GM23338 (cell line): ENCODE measurements at regions not wholly inside any gene's neighbourhood (a gene's known extent, or its start where the extent isn't known, plus 50 kb on each side); places are given as distances from the start of the nearest gene placed in this dataset.

Experiments
- ATAC-seq: fragments of 200-7000 bp; cut with Tn5 transposase; 3 replicates; pipeline ENCODE4 v1.9.1; 2020
- DNase-seq: peaks from one replicate; pipeline ENCODE4 v3.0.0-alpha.2; 2015; ENCODE audit warnings: low spot score
- H2AFZ ChIP-seq: fragments of 200-600 bp; sonication (generic); 2 replicates; pipeline ENCODE4 v1.8.0; 2016; ENCODE audit warnings: antibody characterized with exemption, mild to moderate bottlenecking, moderate library complexity
- H3F3A ChIP-seq: fragments of 200-600 bp; sonication (generic); replicated peaks from 2 replicates; pipeline ENCODE4 v1.8.0; 2017; ENCODE audit warnings: antibody characterized with exemption, mixed run types, low read depth
- H3K27ac ChIP-seq: fragments of 200-600 bp; sonication (generic); 2 replicates; pipeline ENCODE4 v1.6.1; 2016; ENCODE audit warnings: low read depth
- H3K27me3 ChIP-seq: fragments of 200-600 bp; sonication (generic); 2 replicates; pipeline ENCODE4 v1.8.0; 2016; ENCODE audit warnings: mild to moderate bottlenecking, mixed run types, moderate library complexity; ENCODE audit not compliant: insufficient read depth
- H3K36me3 ChIP-seq: fragments of 200-600 bp; sonication (generic); 2 replicates; pipeline ENCODE4 v1.8.0; 2016; ENCODE audit warnings: mild to moderate bottlenecking; ENCODE audit not compliant: insufficient read depth
- H3K4me1 ChIP-seq: fragments of 200-600 bp; sonication (generic); 2 replicates; pipeline ENCODE4 v1.8.0; 2016; ENCODE audit warnings: mild to moderate bottlenecking, moderate library complexity; ENCODE audit not compliant: insufficient read depth
- H3K4me2 ChIP-seq: fragments of 200-600 bp; sonication (generic); 2 replicates; pipeline ENCODE4 v1.7.1; 2017; ENCODE audit warnings: mixed run types
- H3K4me3 ChIP-seq: fragments of 200-600 bp; sonication (generic); 2 replicates; pipeline ENCODE4 v1.6.1; 2016; ENCODE audit warnings: mixed run types
- H3K79me2 ChIP-seq: fragments of 200-600 bp; sonication (generic); replicated peaks from 2 replicates; pipeline ENCODE4 v1.8.0; 2017; ENCODE audit warnings: mild to moderate bottlenecking; ENCODE audit not compliant: insufficient read depth
- H3K9me2 ChIP-seq: fragments of 200-600 bp; sonication (generic); 2 replicates; pipeline ENCODE4 v1.8.0; 2017; ENCODE audit not compliant: insufficient read depth
- H4K20me1 ChIP-seq: fragments of 200-600 bp; sonication (generic); replicated peaks from 2 replicates; pipeline ENCODE4 v1.8.0; 2017; ENCODE audit warnings: mild to moderate bottlenecking; ENCODE audit not compliant: insufficient read depth
- H3K27ac Mint-ChIP-seq: 2 replicates; pipeline ENCODE4 v1.8.0; 2020; ENCODE audit warnings: inconsistent platforms, mild to moderate bottlenecking, moderate library complexity, mixed read lengths
- H3K27me3 Mint-ChIP-seq: 3 replicates; pipeline ENCODE4 v1.8.0; 2022; ENCODE audit warnings: low read depth, mild to moderate bottlenecking, moderate library complexity, mixed read lengths, inconsistent platforms; ENCODE audit not compliant: insufficient read depth, poor library complexity
- H3K36me3 Mint-ChIP-seq: 3 replicates; pipeline ENCODE4 v1.8.0; 2021; ENCODE audit warnings: low read depth, mild to moderate bottlenecking, inconsistent platforms, moderate library complexity, mixed read lengths
- H3K4me1 Mint-ChIP-seq: 3 replicates; pipeline ENCODE4 v1.8.0; 2020; ENCODE audit warnings: mild to moderate bottlenecking, inconsistent platforms, mixed read lengths
- H3K4me3 Mint-ChIP-seq: 3 replicates; pipeline ENCODE4 v1.8.0; 2021; ENCODE audit warnings: moderate library complexity, mild to moderate bottlenecking, inconsistent platforms, mixed read lengths
- H3K9me3 Mint-ChIP-seq: 3 replicates; pipeline ENCODE4 v1.8.0; 2020; ENCODE audit warnings: moderate library complexity, mild to moderate bottlenecking, inconsistent platforms, mixed read lengths
- EZH2 ChIP-seq: fragments of 200-600 bp; sonication (generic); IDR thresholded peaks from one replicate; pipeline ENCODE4 v1.8.0; 2017; ENCODE audit warnings: antibody characterized with exemption, mild to moderate bottlenecking, low read depth; ENCODE audit not compliant: unreplicated experiment
- JUNB ChIP-seq: IDR thresholded peaks from one replicate; pipeline ENCODE4 v1.6.1; 2016; ENCODE audit warnings: antibody characterized with exemption; ENCODE audit not compliant: unreplicated experiment
- POLR2AphosphoS5 ChIP-seq: IDR thresholded peaks from 2 replicates; pipeline ENCODE4 v1.6.1; 2016; ENCODE audit warnings: antibody characterized with exemption, low read depth
- ZNF114 ChIP-seq: fragments of 250-450 bp; sonication (Bioruptor Pico); IDR thresholded peaks from 2 replicates; pipeline ENCODE4 v1.5.0; 2020; ENCODE audit warnings: mild to moderate bottlenecking, moderate library complexity
- ZNF331 ChIP-seq: fragments of 250-450 bp; sonication (Bioruptor Pico); IDR thresholded peaks from 2 replicates; pipeline ENCODE4 v1.5.0; 2020; ENCODE audit warnings: low read depth, mild to moderate bottlenecking, moderate library complexity
- TF ChIP-seq, protein P1 (sequence below): fragments of 250-450 bp; sonication (Bioruptor Pico); IDR thresholded peaks from 2 replicates; pipeline ENCODE4 v1.5.0; 2020; ENCODE audit warnings: mild to moderate bottlenecking, moderate library complexity
- TF ChIP-seq, protein P2 (sequence below): IDR thresholded peaks from one replicate; pipeline ENCODE4 v1.6.1; 2018; ENCODE audit warnings: antibody characterized with exemption; ENCODE audit not compliant: unreplicated experiment
- TF ChIP-seq, protein P3 (sequence below): IDR thresholded peaks from 2 replicates; pipeline ENCODE4 v1.6.1; 2016; ENCODE audit warnings: antibody characterized with exemption
- TF ChIP-seq, protein P4 (sequence below), 2 experiments: fragments of 200-600 bp in 1 of 2; sonication (generic) in 1 of 2; conservative IDR thresholded peaks; 2 replicates each; pipeline versions ENCODE4 v1.5.1 to v1.6.1; 2016 to 2017; ENCODE audit warnings: antibody characterized with exemption in 2 of 2, low read depth in 2 of 2, mild to moderate bottlenecking in 2 of 2, moderate library complexity in 1 of 2

DNA sequence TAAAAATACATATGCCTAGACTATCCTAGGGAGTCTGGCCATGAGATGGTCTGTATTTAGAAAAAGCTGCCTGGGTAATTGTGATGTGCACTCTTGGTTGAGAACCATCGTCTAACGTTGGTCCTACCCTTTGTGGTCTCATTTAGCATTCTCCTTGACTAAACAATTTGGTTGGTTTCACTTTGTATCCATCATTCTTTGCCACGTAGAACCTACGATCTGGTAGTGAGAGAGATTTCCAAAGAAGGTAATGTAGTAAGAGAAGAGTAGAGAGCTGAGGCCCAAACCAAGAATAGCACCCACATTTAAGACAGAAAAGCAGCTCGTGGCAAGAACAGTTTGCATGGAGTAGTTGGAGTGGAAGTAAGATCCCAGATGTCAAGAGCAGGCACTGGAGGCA is 219.8 kb downstream of the TMEM200A start (continued):
- TF ChIP-seq, protein P1, sequence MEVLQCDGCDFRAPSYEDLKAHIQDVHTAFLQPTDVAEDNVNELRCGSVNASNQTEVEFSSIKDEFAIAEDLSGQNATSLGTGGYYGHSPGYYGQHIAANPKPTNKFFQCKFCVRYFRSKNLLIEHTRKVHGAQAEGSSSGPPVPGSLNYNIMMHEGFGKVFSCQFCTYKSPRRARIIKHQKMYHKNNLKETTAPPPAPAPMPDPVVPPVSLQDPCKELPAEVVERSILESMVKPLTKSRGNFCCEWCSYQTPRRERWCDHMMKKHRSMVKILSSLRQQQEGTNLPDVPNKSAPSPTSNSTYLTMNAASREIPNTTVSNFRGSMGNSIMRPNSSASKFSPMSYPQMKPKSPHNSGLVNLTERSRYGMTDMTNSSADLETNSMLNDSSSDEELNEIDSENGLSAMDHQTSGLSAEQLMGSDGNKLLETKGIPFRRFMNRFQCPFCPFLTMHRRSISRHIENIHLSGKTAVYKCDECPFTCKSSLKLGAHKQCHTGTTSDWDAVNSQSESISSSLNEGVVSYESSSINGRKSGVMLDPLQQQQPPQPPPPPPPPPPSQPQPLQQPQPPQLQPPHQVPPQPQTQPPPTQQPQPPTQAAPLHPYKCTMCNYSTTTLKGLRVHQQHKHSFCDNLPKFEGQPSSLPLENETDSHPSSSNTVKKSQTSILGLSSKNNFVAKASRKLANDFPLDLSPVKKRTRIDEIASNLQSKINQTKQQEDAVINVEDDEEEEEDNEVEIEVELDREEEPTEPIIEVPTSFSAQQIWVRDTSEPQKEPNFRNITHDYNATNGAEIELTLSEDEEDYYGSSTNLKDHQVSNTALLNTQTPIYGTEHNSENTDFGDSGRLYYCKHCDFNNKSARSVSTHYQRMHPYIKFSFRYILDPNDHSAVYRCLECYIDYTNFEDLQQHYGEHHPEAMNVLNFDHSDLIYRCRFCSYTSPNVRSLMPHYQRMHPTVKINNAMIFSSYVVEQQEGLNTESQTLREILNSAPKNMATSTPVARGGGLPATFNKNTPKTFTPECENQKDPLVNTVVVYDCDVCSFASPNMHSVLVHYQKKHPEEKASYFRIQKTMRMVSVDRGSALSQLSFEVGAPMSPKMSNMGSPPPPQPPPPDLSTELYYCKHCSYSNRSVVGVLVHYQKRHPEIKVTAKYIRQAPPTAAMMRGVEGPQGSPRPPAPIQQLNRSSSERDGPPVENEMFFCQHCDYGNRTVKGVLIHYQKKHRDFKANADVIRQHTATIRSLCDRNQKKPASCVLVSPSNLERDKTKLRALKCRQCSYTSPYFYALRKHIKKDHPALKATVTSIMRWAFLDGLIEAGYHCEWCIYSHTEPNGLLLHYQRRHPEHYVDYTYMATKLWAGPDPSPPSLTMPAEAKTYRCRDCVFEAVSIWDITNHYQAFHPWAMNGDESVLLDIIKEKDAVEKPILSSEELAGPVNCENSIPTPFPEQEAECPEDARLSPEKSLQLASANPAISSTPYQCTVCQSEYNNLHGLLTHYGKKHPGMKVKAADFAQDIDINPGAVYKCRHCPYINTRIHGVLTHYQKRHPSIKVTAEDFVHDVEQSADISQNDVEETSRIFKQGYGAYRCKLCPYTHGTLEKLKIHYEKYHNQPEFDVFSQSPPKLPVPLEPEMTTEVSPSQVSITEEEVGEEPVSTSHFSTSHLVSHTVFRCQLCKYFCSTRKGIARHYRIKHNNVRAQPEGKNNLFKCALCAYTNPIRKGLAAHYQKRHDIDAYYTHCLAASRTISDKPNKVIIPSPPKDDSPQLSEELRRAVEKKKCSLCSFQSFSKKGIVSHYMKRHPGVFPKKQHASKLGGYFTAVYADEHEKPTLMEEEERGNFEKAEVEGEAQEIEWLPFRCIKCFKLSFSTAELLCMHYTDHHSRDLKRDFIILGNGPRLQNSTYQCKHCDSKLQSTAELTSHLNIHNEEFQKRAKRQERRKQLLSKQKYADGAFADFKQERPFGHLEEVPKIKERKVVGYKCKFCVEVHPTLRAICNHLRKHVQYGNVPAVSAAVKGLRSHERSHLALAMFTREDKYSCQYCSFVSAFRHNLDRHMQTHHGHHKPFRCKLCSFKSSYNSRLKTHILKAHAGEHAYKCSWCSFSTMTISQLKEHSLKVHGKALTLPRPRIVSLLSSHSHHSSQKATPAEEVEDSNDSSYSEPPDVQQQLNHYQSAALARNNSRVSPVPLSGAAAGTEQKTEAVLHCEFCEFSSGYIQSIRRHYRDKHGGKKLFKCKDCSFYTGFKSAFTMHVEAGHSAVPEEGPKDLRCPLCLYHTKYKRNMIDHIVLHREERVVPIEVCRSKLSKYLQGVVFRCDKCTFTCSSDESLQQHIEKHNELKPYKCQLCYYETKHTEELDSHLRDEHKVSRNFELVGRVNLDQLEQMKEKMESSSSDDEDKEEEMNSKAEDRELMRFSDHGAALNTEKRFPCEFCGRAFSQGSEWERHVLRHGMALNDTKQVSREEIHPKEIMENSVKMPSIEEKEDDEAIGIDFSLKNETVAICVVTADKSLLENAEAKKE: no peak
- TF ChIP-seq POLR2AphosphoS5: no peak
- TF ChIP-seq ZNF331: no peak
- TF ChIP-seq, protein P2, sequence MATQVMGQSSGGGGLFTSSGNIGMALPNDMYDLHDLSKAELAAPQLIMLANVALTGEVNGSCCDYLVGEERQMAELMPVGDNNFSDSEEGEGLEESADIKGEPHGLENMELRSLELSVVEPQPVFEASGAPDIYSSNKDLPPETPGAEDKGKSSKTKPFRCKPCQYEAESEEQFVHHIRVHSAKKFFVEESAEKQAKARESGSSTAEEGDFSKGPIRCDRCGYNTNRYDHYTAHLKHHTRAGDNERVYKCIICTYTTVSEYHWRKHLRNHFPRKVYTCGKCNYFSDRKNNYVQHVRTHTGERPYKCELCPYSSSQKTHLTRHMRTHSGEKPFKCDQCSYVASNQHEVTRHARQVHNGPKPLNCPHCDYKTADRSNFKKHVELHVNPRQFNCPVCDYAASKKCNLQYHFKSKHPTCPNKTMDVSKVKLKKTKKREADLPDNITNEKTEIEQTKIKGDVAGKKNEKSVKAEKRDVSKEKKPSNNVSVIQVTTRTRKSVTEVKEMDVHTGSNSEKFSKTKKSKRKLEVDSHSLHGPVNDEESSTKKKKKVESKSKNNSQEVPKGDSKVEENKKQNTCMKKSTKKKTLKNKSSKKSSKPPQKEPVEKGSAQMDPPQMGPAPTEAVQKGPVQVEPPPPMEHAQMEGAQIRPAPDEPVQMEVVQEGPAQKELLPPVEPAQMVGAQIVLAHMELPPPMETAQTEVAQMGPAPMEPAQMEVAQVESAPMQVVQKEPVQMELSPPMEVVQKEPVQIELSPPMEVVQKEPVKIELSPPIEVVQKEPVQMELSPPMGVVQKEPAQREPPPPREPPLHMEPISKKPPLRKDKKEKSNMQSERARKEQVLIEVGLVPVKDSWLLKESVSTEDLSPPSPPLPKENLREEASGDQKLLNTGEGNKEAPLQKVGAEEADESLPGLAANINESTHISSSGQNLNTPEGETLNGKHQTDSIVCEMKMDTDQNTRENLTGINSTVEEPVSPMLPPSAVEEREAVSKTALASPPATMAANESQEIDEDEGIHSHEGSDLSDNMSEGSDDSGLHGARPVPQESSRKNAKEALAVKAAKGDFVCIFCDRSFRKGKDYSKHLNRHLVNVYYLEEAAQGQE: no peak

DNA sequence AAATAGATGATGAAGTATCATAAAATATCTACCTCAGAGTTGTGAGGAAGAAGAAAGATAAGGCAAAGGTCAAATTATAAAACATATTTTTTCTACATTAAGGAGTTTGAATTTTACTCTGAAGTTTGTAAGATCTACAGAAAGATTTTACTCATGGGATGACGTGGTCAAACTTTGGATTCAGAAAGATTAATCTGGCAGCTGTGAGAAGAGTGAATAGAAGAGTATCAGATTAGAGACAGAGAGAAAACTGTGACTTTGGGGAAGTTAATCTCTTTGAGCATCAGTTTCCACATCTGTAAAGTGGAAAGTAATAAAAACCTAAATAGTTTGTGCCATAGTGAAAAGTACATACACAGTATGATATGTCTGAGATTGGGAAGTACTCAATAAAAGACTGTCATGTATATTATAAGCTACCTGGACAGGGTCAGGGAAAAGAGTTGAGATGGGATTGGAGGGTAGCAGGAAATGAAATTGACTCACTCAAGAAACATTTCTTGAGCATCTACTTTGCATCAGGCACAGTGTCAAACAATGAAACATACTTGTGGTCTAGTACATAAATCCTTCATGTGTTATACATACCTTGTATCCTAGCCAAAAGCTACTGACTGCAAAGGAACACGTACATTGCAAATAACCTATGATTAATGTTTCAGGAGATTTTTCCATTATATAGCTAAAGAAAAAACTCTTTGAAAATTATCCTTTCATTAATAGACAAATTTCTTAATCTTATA is 222.1 kb downstream of the TMEM200A start:
- Histone ChIP-seq H3K27ac (no peak overlapping the region), H3K79me2 (no peaks in the 10 kb centered on the region), H3F3A (no peaks in the 10 kb centered on the region), H3K27me3 (no peaks in the 10 kb centered on the region), H3K4me2 (no peak overlapping the region), H2AFZ (no peak overlapping the region), H3K4me1 (no peaks in the 10 kb centered on the region; the same call in 1 of the 2 replicates), H4K20me1 (no peaks in the 10 kb centered on the region), H3K36me3 (no peaks in the 10 kb centered on the region), H3K4me3 (no peak overlapping the region), H3K9me2 (no peaks in the 10 kb centered on the region)
- ATAC-seq: no peak
- no peak for DNase-seq
- Mint-ChIP-seq H3K27me3 (peaks cover 1% of the 10 kb centered on the region), H3K4me3 (no peak overlapping the region), H3K4me1 (no peaks in the 10 kb centered on the region), H3K9me3 (peaks cover 3% of the 10 kb centered on the region; the same call in 2 of the 3 replicates), H3K27ac (no peak overlapping the region), H3K36me3 (no peaks in the 10 kb centered on the region)
- TF ChIP-seq POLR2AphosphoS5 (no peak), JUNB (no peak), EZH2 (no peak), ZNF114 (no peak)
- TF ChIP-seq, protein P3, sequence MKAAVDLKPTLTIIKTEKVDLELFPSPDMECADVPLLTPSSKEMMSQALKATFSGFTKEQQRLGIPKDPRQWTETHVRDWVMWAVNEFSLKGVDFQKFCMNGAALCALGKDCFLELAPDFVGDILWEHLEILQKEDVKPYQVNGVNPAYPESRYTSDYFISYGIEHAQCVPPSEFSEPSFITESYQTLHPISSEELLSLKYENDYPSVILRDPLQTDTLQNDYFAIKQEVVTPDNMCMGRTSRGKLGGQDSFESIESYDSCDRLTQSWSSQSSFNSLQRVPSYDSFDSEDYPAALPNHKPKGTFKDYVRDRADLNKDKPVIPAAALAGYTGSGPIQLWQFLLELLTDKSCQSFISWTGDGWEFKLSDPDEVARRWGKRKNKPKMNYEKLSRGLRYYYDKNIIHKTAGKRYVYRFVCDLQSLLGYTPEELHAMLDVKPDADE: no peak
- TF ChIP-seq, protein P4, sequence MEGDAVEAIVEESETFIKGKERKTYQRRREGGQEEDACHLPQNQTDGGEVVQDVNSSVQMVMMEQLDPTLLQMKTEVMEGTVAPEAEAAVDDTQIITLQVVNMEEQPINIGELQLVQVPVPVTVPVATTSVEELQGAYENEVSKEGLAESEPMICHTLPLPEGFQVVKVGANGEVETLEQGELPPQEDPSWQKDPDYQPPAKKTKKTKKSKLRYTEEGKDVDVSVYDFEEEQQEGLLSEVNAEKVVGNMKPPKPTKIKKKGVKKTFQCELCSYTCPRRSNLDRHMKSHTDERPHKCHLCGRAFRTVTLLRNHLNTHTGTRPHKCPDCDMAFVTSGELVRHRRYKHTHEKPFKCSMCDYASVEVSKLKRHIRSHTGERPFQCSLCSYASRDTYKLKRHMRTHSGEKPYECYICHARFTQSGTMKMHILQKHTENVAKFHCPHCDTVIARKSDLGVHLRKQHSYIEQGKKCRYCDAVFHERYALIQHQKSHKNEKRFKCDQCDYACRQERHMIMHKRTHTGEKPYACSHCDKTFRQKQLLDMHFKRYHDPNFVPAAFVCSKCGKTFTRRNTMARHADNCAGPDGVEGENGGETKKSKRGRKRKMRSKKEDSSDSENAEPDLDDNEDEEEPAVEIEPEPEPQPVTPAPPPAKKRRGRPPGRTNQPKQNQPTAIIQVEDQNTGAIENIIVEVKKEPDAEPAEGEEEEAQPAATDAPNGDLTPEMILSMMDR (conservative IDR thresholded peaks at IDR 0.05; ENCODE audit: low read depth in 2 of 2): no peak
